ENCODE measurements at regions not wholly inside any gene's neighbourhood (a gene's known extent, or its start where the extent isn't known, plus 50 kb on each side); places are given as distances from the start of the nearest gene placed in this dataset.

DNA sequence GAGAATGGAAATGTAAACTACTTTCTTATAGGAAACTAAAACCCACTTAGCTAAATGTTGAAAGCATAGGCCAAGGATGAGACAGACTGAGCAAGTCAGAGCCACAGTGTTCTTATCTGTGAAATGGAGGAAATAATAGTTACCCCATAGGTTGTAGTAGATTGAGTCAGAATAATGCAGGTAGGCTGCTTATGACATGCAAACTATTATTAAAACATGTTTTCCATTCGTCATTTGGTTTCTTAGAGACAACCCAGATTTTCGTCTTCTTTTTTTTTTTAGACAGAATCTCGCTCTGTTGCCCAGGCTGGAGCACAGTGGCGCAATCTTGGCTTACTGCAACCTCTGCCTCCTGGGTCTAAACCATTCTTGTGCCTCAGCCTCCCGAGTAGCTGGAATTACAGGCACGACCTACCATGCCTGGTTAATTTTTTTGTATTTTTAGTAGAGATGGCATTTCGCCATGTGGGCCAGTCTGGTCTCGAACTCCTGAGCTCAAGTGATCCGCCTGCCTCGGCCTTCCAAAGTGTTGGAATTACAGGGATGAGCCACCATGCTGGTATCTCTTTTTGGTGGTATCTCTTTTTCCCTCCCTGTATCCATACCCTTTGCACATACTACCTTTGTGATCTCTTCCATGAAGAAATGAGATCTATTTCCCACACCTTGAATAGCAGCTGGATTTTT, 196.5 kb upstream of the ZNF217 start:
- TF ChIP-seq GATA3 (IDR thresholded peaks at IDR 0.05; ENCODE audit: low read depth, low read length) = no peak
- TF ChIP-seq GATA2 (IDR thresholded peaks at IDR 0.05; ENCODE audit: low read depth, low read length) = no peak

DNA sequence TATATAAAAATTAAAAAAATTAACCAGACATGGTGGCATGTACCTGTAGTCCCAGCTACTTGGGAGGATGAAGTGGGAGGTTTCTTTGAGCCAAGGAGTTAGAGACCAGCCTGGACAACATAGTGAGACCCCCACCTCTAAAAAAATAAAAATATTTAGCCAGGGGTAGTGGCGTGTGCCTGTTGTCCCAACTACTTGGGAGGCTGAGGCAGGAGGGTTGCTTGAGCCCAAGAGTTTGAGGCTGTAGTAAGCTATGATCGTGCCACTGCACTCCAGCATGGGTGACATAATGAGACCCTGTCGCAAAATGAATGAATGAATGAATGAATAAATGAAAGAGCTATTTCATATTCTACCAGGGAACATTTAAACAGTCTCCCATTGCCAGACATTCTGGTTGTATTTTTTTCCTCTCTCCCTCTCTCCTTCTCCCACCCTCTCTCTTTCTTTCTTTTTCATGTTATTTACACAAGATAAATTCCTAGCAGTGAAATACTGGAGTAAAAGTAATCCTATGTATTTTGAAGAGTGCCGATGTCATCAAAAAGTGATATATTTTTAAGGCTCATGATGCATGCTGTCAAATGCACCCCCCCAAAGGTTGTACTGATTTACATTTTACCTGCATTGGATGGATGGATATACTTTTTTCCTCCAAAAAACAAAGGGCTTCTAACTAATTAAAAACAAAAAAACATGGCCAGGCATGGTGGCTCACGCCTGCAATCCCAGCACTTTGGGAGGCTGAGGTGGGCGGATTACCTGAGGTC, 194.8 kb upstream of the ZNF217 start:
- TF ChIP-seq GATA3 (IDR thresholded peaks at IDR 0.05; ENCODE audit: low read depth, low read length) (no peak), GATA2 (IDR thresholded peaks at IDR 0.05; ENCODE audit: low read depth, low read length) (no peak)

DNA sequence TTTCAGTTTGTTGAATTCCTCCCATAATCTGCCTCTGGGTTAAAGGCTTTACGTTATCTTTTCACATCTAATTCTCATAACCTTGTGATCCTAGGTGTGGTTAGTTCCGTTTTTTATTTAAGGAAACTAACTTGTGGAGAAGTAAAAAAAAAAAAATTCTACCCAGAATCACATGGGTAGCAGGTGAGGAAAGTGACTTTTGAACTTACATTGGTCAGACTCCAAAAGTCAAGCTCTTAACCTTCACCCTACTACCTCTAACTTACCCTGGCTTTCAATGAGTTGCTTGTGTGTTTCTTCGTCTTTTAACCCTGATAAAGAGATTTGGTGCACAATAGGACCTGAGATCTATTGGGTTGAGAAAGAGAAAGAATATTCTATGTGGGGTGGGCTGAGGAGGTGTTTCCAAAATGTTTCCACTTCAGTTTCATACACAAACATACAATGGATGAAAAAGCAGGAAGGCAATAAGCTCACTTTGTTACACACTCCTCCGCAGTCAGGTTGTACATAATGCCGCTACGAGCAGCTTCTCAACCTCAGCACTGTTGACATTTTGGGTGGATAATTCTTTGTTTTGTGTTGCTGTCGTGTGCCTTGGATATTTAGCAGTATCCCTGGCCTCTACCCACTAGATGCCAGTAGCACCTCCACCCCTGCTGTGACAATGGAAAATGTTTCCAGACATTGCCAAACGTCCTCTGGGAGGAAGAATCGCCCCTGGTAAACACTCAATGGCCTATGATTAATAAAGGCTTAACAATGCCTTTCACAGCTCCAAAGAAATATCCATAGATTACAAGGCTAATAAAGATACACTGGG, 193.0 kb upstream of the ZNF217 start:
- no peak for TF ChIP-seq GATA2 (IDR thresholded peaks at IDR 0.05; ENCODE audit: low read depth, low read length)
- no peak for TF ChIP-seq GATA3 (IDR thresholded peaks at IDR 0.05; ENCODE audit: low read depth, low read length)

DNA sequence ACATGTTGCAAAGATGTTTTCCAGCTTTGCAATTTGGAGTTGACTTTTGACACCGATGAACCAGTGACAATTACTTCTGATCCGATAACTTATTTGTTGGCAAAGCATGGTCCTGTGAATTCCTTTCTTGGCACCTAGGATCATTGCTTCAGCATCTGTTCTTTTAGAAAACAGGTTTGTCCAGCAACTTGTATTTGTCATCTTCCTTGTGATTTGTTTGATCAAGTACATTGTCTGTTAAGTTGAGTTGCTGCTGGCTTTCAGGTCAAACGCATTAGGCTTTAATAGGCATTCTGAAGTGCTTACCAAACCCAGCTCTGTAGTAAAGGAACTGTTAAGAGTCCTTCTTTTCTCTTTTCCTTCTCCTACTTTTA, 192.4 kb upstream of the ZNF217 start:
- TF ChIP-seq GATA2 (IDR thresholded peaks at IDR 0.05; ENCODE audit: low read depth, low read length) = no peak
- TF ChIP-seq GATA3 (IDR thresholded peaks at IDR 0.05; ENCODE audit: low read depth, low read length) = no peak

DNA sequence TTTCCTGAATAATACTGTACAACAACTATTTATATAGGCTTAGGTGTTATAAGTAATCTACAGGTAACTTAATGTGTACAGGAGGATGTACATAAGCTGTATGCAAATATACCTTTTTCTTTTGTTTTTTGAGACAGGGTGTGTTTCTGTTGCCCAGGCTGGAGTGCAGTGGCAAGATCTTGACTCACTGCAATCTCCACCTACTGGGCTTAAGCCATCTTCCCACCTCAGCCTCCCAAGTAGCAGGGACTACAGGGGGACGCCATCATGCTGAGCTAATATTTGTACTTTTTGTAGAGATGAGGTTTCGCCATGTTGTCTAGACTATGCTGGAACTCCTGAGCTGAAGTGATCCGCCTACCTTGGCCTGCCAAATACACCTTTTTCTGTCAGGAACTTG, 191.7 kb upstream of the ZNF217 start:
- TF ChIP-seq GATA2 (IDR thresholded peaks at IDR 0.05; ENCODE audit: low read depth, low read length) (no peak), GATA3 (IDR thresholded peaks at IDR 0.05; ENCODE audit: low read depth, low read length) (no peak)

DNA sequence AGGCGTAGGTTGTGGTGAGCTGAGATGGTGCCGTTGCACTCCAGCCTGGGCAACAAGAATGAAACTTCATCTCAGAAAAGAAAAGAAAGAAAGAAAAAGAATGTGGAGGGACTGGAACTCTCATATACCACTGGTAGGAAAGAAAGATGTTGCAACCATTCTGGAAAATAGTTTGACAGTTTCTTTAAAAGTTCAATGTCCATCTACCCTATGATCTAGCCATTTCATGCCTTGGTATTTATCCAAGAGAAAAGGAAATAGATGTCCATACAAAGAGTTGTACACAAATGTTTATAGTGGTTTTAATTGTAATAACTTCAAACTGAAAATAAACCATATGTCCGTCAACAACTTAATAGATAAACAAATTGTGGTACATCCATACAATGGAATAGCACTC, 190.1 kb upstream of the ZNF217 start:
- TF ChIP-seq GATA2 (IDR thresholded peaks at IDR 0.05; ENCODE audit: low read depth, low read length) (no peak), GATA3 (IDR thresholded peaks at IDR 0.05; ENCODE audit: low read depth, low read length) (no peak)

DNA sequence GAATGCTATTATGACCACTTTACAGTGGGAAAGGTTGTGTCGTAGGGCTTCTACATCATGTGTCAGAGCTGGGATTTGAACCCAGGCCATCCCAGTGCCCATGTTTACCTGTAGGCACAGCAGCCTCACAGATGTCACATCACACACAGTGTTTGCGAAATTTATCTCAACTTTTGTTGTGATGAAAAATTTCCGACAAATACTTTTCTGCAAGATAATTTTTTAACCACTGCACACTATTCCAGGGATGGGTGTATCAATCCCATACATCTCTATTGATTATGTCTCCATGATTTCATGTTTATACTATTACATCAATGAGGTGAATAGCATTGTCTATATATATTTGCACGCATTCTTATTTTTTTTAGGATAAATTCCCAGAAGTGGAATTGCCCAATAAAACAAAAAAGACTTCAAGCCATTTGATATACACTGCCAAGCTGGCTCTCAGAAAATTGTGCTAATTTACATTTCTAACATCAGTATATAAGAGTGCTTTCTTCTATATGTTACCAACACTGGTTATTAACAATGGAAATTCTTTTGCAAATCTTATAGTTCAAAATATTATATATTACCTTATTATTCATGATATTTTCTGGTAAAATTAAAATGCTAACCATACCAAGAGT, 189.1 kb upstream of the ZNF217 start:
- TF ChIP-seq GATA3 (IDR thresholded peaks at IDR 0.05; ENCODE audit: low read depth, low read length) (no peak), GATA2 (IDR thresholded peaks at IDR 0.05; ENCODE audit: low read depth, low read length) (no peak)

DNA sequence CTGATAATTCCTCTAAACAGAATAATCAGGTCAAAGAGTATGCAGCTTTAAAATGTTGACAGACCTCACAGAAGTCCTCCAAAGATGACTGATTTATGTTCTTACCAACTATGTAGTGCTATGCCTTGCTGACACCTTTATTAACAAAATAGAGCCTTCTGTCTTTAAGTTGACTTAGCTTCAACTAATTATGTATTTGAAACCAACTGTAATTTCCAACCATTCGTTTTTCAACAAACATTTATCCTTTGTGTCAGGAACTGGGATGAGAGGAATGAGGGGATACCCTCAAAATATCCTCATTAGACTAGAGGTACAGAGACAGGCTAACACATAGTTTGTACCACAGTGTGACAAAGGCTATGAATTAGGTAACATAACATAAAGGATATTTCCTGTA, 186.2 kb upstream of the ZNF217 start:
- TF ChIP-seq GATA2 (IDR thresholded peaks at IDR 0.05; ENCODE audit: low read depth, low read length) = no peak
- no peak for TF ChIP-seq GATA3 (IDR thresholded peaks at IDR 0.05; ENCODE audit: low read depth, low read length)

DNA sequence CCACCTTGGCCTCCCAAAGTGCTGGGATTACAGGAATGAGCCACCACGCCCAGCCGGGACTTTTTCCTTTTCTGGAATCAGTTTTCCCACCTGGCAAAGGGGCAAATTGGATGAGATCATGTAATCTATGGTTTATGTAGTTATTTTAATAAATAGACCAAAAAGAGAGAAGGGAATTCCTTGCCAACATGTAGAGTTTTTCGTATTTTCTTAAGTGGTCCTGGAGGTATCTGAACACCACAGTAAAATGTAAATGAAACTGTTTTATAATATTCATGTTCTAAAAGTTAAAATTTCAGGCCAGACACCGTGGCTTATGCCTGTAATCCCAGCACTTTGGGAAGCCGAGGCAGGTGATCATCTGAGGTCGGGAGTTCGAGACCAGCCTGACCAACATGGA, 185.1 kb upstream of the ZNF217 start:
- TF ChIP-seq GATA2 (IDR thresholded peaks at IDR 0.05; ENCODE audit: low read depth, low read length) = no peak
- TF ChIP-seq GATA3 (IDR thresholded peaks at IDR 0.05; ENCODE audit: low read depth, low read length) = no peak

DNA sequence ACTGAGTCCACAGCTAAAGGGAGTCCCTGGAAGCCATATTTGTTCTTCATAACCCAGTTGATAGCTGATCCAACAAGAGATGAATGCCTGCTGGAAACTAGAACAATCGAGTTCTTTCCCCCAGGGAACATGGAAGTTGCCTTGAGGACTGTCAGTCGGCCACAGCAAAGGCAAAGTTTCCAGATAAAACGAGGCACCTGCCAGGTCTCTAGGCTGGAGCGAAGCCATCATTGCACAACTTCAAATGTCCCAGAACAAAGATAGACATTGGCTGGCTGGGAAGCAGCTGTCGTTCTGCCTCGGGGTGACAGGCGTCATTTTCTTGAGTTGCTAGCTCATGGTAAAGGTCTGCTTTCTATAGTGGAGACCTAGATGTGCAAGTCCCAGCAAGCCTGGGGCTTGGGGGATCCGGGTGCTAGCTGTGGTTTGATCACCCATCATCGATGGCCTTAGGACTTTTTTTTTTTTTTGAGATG, 184.4 kb upstream of the ZNF217 start:
- TF ChIP-seq GATA2 (IDR thresholded peaks at IDR 0.05; ENCODE audit: low read depth, low read length) (no peak), GATA3 (IDR thresholded peaks at IDR 0.05; ENCODE audit: low read depth, low read length) (no peak)

DNA sequence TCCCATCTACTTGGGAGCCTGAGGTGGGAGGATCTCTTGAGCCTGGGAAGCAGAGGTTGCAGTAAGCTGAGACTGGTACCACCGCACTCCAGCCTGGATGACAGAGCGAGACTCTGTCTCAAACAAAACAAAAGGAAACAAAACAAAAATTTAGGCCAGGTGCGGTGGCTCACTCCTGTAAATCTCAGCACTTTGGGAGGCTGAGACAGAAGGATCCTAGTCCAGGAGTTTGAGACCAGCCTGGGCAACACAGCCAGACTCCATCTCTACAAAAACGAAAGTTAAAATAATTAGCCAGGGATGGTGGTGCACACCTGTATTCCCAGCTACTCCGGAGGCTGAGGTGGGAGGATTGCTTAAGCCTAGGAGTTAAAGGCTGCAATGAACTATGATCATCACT, 183.2 kb upstream of the ZNF217 start:
- TF ChIP-seq GATA2 (IDR thresholded peaks at IDR 0.05; ENCODE audit: low read depth, low read length) (no peak), GATA3 (IDR thresholded peaks at IDR 0.05; ENCODE audit: low read depth, low read length) (no peak)

DNA sequence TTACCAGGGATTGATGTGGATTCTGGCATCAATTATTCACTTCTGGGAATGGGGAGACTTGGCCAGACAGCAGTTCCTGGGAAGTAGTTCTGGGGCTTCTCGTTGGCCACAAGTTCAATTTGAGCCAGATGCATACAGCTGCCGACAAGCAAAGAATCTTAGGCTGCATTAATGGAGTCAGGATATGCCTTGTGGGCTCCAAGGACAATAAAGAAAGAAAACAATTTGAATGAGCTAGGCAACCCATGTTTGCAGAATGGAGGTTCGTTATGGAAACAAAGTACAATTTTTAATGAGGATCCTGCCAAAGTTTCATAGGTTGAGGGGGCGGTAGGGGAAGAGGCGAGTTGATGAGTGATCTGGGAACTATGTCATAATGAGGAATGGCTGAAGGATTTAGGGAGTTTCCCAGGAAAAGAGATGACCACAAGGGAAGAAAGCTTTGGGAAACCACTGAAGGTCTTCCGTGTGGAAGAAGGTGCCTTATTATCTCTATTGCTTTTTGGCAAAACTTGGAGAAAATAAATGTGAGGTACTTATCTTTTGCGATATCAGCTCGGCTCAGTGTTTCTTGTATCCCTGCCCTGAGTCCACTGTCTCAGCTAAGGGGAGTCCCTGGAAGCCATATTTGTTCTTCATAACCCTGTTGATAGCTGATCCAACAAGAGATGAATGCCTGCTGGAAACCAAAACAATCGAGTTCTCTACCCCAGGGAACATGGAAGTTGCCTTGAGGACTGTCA, 181.0 kb upstream of the ZNF217 start:
- TF ChIP-seq GATA3 (IDR thresholded peaks at IDR 0.05; ENCODE audit: low read depth, low read length) = no peak
- no peak for TF ChIP-seq GATA2 (IDR thresholded peaks at IDR 0.05; ENCODE audit: low read depth, low read length)

DNA sequence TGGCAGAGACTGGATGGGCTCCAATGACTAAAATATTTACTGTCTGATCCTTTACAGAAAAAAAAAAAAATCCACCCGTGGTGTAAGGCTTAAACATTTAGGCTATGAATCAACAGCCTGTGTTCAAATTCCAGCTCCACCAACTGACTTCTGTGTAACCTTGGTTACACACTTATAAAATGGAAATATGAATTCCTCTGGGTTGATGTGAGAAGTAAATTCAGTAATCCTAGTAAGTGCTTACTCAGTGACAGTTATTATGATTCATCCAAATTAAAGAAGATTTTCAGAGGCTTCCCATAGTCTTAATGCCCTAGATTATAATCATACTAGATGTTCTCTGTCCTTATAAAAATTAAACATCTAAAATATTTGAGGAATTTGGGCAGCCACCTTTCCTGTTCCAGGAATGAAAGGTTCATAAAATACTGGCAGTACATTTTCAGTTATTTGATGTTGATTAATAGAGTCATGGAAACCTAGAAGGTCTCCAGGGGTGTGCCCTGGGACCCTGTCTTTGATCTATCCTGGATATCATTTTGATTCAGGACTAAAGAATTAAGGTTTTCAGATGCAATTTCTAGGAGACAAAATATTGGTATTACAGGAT, 180.3 kb upstream of the ZNF217 start:
- TF ChIP-seq GATA3 (IDR thresholded peaks at IDR 0.05; ENCODE audit: low read depth, low read length) = no peak
- TF ChIP-seq GATA2 (IDR thresholded peaks at IDR 0.05; ENCODE audit: low read depth, low read length) = no peak
